ENCODE measurements at regions not wholly inside any gene's neighbourhood (a gene's known extent, or its start where the extent isn't known, plus 50 kb on each side); places are given as distances from the start of the nearest gene placed in this dataset.
A peak's percentile ranks its signal among the peaks of the same experiment; 100 is the strongest.
"Not testable (repeated sequence)": the region's sequence is repeated elsewhere in the genome, so short reads cannot be mapped to it uniquely, and the experiment has no call there.

DNA sequence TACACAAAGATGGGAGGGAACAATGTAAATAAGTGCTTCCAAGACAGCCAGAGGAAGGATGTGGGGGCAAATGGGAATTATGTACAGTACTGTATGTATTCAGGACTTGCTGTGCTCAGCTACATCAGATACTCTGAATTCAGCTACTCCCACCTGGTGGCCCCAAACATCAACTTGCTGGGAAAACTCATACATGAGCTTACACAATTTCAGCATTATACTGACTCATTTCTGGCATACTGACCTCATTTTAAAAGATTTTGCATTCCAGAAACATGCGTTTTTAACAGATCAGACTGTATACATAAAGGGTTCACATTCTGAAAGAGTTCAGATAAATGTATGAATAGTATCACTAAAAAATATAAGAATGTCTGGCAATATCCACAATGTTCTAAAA is 59.7 kb downstream of the GPX5 start:
- no peak for DNase-seq

DNA sequence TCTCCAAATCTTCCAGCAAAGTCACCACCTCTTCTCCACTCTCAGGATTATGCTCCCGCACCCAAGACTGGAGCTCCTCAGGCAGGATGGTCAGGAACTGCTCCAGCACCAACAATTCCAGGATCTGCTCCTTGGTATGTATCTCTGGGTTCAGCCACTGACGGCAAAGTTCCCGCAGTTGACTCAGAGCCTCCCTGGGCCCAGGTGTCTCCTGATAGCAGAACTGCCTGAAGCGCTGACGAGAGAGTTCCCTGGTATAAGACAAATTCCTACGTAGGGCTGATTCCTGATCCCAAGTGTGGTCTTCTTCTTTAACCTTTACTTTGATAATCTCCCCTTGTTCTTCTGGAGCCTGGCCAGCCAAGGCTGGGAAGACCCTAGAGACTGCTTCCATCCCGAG is 60.6 kb downstream of the GPX5 start:
- DNase-seq: no peak

DNA sequence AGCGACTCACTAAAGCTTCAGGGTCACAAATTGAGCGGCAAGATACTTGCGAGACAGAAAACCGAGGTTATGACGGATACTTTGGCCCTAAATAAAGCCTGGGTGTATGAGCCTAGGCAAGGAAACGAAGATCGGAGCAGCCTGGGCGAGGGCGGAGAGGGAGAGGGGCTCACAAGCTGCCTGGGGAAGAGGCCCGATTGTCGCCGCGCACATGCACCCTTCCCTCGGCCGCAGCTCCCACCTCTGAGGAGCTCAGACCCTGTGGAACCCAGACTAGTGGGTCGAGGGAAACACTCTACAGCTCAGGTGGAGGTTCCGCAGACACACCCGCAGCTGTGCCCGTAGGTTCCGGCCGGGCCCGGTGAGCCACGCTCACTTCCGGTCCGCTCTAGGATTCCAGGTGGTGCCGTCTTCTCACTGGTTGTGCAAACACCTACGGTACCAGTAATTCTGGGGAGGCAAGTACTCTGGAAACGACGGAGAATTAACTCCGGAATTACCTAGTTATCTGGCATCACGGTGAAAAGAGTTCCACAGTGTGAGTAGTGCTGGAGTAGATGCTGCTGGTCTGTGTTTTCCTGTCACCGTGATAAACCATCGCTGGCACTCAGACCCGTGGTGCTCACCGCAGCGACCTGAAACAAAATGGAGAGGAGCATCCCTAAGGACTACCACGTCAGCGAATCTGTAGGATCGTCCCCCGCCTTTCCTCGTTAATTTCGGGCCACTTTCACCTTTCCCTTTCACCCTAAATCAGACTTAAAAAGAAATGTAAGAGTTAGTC is 61.5 kb downstream of the GPX5 start:
- peak; percentile 45 for DNase-seq

DNA sequence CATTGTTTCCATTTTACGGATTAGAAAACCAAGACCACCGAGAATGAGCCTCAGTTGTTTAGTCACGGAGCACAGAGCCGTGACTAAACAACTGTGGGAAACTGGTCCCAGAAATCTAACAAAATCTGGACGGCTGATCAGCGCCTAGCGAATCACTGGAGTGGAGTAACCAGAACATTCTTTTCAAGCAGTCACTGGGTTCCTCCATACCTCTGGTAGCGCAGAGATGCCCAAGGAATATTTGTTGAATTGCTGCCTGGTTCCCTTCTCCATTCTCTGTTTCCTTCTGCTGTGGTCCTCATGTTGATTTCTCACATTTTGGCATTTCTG is 62.0 kb downstream of the GPX5 start:
- DNase-seq: no peak

DNA sequence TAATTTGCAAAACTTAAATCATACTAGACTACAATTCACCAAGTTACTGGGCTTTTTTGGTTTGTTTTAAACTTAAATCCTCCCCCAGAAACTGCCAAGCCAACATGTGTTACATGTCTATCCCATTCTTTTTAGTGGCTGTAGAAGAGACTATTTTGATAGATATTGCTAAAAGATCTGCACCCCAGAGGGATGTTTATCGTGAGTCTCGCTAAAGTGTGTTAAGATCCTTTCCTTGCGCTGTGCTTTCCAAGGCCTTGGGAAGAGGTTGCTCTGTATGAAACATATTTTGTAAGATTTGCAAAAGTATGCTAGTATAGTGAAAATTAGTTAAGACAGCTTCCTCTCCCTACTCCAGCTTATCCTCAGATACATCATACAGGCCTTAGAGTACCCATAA is 63.0 kb downstream of the GPX5 start:
- DNase-seq: no peak

DNA sequence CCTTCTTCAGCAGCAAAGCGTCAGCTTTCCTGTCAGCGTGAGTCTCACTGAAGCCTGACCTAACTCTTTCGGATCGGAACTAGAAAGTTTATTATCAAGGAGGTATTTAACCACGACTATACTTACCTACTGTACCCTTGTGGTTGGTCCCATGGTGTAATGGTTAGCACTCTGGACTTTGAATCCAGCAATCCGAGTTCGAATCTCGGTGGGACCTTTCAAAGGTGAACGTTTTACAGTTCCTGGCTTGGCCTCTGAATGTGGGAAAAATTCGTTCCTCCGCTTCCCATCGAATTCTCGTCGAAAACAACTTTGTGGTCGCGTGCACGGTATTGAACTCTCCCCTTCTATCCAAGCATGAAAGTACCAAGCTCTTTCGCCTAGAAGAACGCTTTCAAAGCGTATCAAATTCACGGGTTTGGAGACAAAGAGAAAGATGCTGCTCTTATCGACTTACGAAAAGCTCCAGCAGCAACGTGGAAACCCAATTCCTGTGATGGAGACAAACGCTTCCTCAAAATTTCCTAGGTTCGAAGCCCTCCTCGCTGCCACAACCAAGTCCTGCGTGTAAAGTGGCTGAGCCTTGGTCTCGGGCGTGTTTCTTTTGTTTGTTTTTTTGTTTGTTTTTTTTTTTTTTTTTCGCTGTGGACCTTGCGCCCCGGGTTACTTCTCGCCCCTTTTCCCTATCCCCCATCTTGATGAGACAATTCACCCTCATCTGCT is 63.7 kb downstream of the GPX5 start:
- DNase-seq: peak; percentile 65

DNA sequence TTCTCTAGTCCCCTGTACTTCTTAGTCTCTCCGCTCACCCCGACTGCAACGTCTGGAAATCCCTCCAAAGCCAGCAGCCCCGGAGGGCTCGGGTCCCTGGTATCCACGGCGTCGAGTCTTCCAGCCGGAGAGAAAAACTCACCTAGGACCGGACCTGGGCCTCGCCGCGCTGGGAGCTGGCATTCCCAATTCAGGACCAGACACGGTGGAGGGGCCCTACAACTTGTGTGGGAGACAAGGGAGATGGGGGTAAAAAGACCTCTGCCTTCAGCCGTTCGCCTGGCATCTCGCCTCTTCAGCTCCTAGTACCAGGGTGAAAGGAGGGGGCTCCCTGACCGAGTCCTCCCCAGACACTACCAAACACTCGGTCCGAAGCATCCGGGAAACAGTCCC is 64.3 kb downstream of the GPX5 start:
- DNase-seq: no peak

DNA sequence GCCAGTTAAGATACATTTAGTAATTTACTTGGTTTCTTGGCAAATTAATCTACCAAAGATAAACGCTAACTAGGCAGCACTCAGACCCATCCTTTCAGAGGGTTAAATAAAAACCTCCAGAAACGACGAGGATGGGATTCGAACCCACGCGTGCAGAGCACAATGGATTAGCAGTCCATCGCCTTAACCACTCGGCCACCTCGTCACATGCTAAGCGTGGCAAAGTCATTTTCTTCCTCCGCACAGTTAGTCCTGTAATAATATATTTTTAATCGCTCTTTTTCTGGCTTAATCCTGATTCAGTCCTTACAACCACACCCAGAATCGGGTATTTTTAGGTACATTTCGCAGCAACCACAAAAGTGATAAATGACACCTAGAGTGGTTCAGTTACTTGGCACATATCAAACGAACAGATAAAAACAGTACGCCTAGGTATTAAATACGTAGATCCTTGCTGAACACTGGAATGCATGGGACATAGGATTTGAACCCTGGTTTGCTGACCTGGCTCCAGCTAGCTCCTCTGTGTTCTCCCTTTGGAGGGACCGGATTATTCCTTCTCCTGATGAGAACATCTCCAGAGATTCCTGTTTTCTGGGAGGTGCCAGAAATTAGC is 71.6 kb downstream of the GPX5 start:
- DNase-seq: no peak

DNA sequence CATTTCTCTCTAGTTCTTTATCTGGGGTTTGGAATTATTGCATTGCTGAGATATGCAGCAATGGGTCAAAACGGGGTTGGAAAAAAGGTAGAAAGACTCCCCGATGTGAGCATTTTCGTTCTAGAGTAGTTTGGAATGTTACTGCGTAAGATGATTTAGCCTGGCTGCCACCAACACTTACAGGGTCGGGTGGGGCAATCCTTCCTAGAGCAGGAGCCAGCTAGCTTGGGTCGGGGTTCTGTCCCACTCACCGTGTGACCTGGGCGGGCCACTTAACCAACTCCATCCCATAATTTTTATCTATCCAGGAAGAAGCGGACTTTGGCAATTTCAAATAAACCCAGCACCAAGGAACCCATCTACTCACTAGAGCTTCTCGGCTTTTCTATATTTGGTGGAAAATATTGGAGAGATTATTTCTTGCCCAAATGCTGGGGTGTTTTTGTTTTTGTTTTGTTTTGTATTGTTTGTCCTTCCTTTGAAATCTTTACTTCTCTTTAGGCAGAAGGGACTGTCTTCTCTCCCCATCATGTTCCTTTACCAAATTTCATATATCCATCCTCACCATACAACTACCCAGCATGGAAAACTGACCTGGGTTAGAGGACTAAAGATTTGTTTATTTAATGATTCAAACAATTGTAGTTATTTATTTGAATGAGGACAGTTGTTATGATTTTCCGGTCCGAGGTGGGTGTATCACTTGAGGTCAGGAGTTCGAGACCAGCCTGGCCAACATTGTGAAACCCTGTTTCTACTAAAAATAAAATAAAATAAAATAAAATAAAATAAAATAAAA is 72.4 kb downstream of the GPX5 start:
- DNase-seq: no peak

DNA sequence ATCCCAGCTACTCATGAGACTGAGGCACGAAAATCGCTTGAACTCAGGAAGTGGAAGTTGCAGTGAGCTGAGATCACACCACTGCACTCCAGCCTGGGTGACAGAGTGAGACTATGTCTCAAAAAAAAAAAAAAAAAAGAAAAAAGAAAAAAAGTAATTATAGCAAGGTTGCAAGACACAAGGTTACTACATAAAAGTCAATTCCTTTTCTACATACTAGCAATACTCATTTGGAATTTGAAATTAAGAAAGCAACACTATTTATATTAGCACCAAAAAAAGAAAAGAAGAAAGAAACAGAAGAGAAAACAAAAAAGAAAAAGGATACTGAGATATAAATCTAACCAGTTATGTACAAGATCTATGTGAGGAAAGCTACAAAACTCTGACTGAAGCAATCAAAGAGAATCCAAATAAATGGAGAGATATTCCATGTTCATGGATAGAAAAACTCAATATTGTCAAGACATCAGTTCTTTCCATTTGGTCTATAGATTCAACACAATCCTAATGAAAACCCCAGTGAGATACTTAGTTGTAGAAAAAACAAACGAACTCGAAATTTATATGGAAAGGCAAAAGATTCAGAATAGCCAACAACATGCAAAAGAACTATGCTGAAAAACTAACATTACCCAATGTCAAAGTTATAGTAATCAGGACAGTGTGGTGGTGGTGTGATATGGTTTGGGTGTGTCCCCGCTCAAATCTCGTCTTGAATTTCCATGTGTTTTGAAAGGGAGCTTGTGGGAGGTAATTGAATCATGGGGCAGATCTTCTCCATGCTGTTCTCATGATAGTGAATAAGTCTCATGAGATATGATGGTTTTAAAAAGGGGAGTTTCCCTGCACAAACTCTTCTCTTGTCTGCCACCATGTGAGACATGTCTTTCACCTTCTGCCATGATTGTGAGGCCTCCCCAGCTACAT is 73.3 kb downstream of the GPX5 start:
- DNase-seq: no peak

DNA sequence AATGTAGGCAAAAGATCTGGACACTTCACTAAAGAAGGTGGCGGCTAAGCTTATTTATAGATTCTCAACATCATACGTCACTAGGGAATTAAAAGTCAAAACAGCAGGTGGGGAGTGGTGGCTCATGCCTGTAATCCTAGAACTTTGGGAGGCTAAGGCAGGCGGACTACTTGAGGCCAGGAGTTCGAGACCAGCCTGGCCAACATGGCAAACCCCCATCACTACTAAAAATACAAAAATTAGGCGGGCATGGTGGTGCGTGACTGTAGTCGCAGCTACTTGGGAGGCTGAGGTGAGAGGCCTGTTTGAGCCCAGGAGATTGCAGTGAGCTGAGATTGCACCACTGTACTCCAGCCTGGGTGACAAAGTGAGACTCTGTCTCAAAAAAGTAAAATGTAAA is 74.6 kb downstream of the GPX5 start:
- no peak for DNase-seq

DNA sequence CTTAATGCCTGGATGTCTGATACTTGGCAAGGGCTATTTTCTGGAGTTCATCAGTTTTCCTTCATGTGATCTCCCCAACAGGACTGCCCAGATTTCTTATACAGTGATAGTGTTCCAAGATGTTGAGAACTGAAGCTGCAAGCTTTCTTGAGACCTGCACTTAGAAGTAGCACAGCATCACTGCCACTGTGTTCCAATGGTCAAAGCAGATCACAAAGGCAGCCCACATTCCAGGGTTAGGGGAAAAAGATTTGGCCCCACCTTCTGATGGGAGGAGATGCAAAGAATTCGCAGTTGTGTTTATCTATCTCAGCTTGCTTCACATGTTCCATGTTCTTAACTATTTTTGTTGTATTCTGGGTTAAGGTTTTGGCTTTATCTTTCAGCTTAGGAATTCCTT is 78.2 kb downstream of the GPX5 start:
- no peak for DNase-seq

DNA sequence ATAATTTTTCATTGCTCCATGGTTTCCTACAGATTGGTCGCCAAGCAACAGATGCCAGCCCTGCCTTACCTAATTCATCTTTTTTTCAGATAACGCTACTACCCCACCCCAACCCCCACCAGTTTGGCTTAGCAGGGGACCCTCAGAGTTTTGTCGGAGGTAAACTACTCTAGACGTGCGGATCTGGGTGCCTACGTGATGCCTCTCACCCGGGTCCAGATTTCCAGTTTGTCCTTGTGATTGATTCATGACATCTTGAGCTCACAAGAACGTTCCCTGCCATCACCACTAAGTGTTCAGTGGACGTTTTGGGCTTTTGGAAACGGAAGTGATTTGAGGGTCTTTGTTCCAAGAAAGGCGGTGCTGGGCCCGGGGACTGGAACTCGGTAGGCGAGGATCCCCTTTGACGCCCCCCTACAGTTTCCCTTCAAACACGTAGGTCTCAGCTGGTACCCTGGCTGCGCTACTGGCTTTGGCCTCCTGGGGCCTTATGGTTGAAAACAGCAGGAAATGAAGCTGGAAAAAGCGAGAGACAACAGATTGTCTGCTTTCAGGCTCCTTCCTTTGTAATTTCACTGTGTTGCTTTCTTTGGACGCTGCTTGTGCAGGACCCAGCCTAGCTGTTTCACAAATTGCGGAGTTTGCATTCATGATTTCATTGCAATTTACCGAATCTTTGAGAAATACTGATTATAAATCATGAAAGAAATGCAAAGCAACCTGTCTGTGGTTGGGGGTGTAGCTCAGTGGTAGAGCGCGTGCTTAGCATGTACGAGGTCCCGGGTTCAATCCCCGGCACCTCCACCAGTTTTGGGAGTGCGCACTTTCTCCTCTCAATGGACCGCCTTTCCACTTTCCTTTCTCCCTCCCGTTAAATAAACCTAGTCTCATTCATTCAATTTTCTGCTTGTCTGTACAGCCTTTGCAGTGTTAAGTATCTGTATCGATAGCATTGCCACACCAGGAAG is 81.0 kb downstream of the GPX5 start:
- DNase-seq: peak; percentile 46

DNA sequence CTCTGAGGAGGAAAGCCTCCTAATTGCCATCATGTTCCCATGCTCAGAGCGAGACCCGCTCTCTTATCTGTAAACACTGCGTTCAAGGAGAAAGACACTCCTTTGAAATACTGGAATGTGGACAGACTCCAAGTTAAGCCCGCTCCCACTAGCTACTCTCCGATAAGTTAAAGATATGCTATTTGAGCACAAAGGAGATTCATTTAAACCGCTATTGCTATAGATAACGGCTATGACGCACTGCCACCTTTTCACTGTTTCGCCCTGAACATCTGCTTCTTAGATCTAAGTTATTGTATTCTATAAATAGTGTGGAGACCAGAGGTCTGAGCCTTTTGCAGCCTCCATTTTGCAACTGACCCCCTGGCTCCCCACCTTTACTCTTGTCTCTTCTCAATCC is 82.3 kb downstream of the GPX5 start:
- DNase-seq: no peak

DNA sequence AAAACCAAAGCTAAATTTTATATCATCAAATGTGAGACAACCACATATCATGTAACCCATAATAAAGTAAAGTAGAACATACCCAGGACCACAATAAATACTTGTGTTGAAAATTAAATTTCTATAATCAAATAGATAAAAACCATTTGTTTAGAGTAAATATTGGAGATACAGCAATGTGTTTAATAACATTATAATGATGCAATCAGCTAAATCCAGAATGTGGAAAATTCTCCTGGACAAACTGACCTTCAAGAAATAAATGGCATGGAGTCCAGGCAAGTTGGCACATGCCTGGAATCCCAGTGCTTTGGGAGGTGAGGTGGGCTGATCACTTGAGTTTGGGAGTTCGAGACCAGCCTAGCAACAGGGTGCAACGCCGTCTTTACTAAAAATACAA is 84.0 kb downstream of the GPX5 start:
- no peak for DNase-seq

DNA sequence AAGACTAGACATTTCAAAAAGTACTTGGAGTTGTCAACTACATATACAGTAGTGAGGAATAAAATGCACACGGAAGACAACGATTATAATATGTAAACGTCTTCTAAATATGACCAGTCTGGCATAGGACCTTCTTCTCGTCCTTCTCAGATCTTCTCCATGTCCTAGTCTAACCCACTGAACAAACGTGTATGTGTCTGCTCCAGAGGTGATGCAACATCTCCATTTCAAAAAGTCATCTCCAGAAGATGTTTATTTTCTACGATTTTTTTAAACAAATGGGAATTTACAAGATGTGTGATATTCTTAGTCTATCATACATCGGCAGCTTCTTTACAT is 89.9 kb downstream of the GPX5 start:
- DNase-seq: no peak

DNA sequence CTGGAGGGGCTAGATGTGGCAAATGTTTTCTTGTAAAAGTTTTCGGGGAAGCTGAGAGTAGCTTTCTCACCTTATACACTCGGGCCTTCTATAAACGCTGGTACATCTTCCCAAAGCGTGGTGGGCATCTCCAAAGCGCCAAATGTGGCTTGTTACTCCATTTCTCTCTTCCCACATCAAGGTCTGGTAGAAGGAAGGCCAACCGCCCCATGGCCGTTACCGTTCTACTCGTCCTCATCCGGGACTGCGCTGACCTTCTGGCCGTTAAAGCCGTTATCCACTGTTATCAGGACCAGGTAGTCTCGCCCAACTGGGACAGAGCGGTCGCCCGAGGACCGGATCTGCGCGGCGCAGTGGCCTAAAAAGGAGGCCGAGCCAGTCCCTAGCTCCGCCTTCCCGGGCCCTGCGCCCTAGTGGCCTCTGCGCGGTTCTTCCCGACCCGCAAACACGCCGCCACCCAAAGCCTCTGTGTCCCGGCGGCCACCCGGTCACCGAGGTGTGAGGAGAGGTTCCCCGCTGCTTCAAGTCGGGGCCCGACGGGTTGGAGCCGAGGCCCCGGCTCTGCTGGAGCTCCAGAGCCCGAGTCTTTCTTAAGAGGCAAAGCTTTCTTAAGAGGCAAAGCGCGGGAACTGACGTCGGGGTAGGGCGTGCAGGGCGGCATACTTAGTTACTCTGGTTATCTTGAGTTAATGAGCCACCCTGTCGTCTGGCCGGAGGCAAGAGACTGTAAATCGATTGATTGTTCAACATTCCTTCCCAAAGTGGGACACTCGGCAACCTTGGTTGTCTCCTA is 90.5 kb downstream of the GPX5 start:
- DNase-seq: no peak

DNA sequence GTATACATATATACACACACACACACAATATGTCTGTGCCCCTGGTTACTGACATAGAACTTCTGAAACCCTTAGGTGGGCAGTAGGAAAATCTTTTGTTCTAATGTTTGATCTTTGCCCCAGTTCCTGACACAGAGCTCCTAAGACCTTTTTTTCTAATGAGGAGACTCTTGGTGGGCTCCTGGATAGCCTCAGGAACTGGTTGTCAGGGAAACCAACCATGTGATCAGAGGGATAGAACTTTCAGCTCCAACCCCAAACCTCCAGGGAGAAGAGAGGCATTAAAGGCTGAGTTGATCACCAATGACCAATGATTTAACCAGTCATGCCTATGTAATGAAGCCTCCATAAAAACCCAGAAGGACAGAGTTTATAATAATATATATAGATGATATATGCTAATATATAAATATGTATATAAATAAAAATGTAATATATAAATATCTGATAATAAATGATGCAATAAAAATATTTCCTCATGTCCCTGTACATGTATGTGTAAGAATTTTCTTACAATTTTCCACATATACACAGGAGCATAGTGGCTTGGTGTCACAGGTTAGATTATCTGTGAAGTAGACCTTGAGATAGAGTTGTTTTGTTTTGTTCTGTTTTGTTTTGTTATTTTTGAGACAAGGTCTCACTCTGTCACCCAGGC is 93.3 kb downstream of the GPX5 start:
- DNase-seq: no peak

DNA sequence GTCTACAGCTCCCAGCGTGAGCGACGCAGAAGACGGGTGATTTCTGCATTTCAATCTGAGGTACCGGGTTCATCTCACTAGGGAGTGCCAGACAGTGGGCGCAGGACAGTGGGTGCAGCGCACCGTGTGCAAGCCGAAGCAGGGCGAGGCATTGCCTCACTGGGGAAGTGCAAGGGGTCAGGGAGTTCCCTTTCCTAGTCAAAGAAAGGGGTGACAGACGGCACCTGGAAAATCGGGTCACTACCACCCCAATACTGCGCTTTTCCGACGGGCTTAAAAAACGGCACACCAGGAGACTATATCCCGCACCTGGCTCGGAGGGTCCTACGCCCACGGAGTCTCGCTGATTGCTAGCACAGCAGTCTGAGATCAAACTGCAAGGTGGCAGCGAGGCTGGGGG is 95.6 kb downstream of the GPX5 start:
- not testable (repeated sequence) for DNase-seq

Data from skin of body (tissue), 1 donor.